ENCODE measurements at regions not wholly inside any gene's neighbourhood (a gene's known extent, or its start where the extent isn't known, plus 50 kb on each side); places are given as distances from the start of the nearest gene placed in this dataset.

DNA sequence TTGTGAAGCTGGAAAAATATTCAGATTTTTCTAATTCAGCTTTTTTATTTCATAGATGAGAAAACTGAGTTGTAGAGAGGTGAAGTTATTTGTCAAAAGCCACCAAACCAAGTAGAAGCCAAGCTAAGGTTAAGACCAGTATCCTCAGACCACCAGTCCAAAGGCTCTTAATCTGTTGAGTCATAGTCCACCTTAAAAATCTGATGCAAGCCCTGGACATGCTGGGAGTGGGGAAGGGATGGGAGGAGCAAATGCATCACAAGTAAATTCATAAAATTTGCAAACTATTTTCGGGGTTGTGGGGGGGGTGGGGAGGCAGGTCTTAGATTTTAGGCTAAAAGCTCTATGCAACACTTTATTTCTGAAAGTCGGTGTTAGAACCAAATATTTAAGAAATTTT, 307.7 kb upstream of the SEMA6D start:
- H3K4me3 ChIP-seq (ENCODE audit: low read depth, poor library complexity, severe bottlenecking) = no peak overlapping the region
- TF ChIP-seq POLR2A (IDR thresholded peaks at IDR 0.05) = no peak
- TF ChIP-seq, protein P1, sequence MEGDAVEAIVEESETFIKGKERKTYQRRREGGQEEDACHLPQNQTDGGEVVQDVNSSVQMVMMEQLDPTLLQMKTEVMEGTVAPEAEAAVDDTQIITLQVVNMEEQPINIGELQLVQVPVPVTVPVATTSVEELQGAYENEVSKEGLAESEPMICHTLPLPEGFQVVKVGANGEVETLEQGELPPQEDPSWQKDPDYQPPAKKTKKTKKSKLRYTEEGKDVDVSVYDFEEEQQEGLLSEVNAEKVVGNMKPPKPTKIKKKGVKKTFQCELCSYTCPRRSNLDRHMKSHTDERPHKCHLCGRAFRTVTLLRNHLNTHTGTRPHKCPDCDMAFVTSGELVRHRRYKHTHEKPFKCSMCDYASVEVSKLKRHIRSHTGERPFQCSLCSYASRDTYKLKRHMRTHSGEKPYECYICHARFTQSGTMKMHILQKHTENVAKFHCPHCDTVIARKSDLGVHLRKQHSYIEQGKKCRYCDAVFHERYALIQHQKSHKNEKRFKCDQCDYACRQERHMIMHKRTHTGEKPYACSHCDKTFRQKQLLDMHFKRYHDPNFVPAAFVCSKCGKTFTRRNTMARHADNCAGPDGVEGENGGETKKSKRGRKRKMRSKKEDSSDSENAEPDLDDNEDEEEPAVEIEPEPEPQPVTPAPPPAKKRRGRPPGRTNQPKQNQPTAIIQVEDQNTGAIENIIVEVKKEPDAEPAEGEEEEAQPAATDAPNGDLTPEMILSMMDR (IDR thresholded peaks at IDR 0.05) = no peak
- WGBS, 2 donors = 72 to 93% methylated on average over 2 of the region's 2 CpGs
- DNase-seq (ENCODE audit: low spot score in 2 of 2) = no peak
- intact Hi-C loops (cut with DNase I; ENCODE audit: low total_unique reads) = no loop called here

DNA sequence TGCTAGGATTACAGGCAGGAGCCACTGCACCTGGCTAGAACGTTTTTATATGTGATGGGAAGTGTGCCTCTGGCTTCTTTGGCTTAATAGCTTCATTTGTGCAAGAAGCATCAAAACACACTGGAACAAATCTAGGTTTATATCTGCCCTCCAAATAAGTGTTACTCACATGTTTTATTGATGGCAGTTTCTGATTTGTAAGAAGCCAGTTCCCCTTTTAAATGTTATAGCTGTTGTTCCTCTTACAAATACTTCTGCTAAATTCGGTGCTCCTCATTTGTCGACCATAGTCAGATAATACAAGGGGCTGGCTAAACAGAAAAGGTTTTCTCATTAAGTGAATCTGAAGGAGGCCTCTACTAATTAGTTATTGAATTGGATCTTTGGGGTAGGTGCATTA, 307.1 kb upstream of the SEMA6D start:
- intact Hi-C loops (cut with DNase I; ENCODE audit: low total_unique reads) = no loop called here
- TF ChIP-seq, protein P1 (IDR thresholded peaks at IDR 0.05) = no peak
- TF ChIP-seq POLR2A (IDR thresholded peaks at IDR 0.05) = no peak
- 67 to 68% methylated on average over 3 of the region's 3 CpGs for WGBS, 2 donors

DNA sequence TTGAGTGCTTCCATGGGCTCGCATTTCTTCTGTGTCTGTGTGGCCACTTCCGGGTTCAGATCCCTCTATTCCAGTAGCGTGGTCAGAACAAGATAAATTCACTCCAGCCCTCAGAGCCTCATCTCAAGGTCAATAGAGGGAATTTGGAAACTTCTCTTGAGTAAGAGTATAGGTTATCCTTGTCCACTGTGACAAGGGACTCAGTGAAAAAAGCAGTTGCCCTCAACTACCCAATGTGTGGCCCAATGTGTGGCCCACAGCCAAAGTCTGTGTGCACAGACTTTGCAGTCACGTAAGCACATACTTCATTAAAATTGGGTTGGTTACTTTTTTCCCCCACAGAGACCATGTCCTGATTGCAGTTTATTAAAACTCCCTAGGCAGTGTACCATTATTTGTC, 305.6 kb upstream of the SEMA6D start:
- no peak for DNase-seq (ENCODE audit: low spot score in 2 of 2)
- TF ChIP-seq, protein P1 (IDR thresholded peaks at IDR 0.05) = no peak
- no peak for TF ChIP-seq POLR2A (IDR thresholded peaks at IDR 0.05)
- 90 to 94% methylated on average over 4 of the region's 4 CpGs for WGBS, 2 donors
- intact Hi-C loops (cut with DNase I; ENCODE audit: low total_unique reads) = no loop called here
- no peak overlapping the region for H3K4me3 ChIP-seq (ENCODE audit: low read depth, poor library complexity, severe bottlenecking)

More for the DNA sequence above, 307.1 kb upstream of the SEMA6D start:
- H3K4me3 ChIP-seq (ENCODE audit: low read depth, poor library complexity, severe bottlenecking) = no peak overlapping the region
- DNase-seq (ENCODE audit: low spot score in 2 of 2) = no peak

DNA sequence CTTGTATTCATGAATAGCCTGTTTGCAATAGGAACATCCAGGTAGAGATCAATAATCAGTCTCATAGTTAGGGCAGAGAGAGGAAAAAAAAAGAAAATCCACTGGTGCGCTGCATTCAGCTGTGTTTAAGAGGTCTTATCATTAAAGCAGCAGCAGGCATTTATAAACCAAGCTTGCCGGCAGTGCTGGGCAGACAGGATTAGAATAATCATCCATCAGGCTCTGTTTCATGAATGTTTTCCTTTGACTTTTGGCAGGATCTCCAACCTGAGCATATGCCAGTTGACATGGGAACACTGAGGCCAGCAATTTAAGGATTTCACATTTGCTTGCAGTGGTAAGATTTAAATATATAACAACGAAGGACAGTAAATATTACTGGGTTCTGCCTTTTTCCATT, 305.2 kb upstream of the SEMA6D start:
- H3K4me3 ChIP-seq (ENCODE audit: low read depth, poor library complexity, severe bottlenecking) = no peak overlapping the region
- WGBS, 2 donors = 42 to 62% methylated on average over 3 of the region's 3 CpGs
- intact Hi-C loops (cut with DNase I; ENCODE audit: low total_unique reads) = no loop called here
- TF ChIP-seq, protein P1 (IDR thresholded peaks at IDR 0.05) = no peak
- TF ChIP-seq POLR2A (IDR thresholded peaks at IDR 0.05) = no peak
- no peak for DNase-seq (ENCODE audit: low spot score in 2 of 2)

DNA sequence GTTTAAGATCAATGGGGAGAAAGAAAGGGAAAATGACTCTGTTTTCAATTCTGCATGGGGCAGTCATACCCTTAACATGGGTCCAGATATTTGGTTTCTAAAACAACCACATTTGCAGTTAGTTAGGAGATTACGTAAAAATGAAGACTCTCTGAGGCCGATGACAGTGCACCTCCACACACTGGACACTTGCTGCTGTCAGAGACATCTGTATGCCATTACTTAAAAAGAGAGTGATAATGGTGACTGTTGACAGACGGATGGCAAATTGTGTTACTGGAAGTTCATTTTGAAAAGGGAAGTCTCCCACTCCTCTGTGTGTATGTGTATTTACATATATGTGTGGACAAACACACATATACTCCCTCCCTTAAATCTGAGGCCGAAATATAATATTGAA, 304.5 kb upstream of the SEMA6D start:
- H3K4me3 ChIP-seq (ENCODE audit: low read depth, poor library complexity, severe bottlenecking) = no peak overlapping the region
- no peak for TF ChIP-seq POLR2A (IDR thresholded peaks at IDR 0.05)
- TF ChIP-seq, protein P1 (IDR thresholded peaks at IDR 0.05) = no peak
- no peak for DNase-seq (ENCODE audit: low spot score in 2 of 2)
- 86 to 87% methylated on average over 4 of the region's 4 CpGs for WGBS, 2 donors
- intact Hi-C loops (cut with DNase I; ENCODE audit: low total_unique reads) = no loop called here

DNA sequence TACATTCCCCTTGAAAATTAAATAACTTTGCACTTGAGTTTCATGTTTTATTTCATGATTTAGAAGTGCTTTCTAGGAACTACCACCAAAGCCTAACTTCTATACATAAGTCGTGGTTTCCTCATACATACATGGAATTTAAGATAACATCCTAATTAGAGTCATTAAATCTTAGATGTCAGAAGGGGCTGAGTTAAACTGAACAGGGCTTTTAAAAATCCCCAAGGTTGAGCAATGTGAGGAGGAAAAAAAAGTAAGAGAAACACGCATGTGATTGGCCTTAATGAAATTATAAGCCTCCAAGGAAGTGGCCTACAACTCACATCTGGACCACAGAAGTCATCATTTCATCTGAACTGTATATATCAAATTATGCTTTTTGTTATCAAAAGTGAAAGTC, 303.1 kb upstream of the SEMA6D start:
- H3K4me3 ChIP-seq (ENCODE audit: low read depth, poor library complexity, severe bottlenecking) = no peak overlapping the region
- WGBS, 2 donors = 78 to 83% methylated on average over 2 of the region's 2 CpGs
- TF ChIP-seq, protein P1 (IDR thresholded peaks at IDR 0.05) = no peak
- no peak for TF ChIP-seq POLR2A (IDR thresholded peaks at IDR 0.05)
- no peak for DNase-seq (ENCODE audit: low spot score in 2 of 2)
- intact Hi-C loops (cut with DNase I; ENCODE audit: low total_unique reads) = no loop called here

Data from lower leg skin (tissue), 4 donors.